GM18519 (cell line): ENCODE measurements at regions not wholly inside any gene's neighbourhood (a gene's known extent, or its start where the extent isn't known, plus 50 kb on each side); places are given as distances from the start of the nearest gene placed in this dataset.
"Not testable (repeated sequence)": the region's sequence is repeated elsewhere in the genome, so short reads cannot be mapped to it uniquely, and the experiment has no call there.

Experiments used
- ATAC-seq: cut with Tn5 transposase; IDR thresholded peaks from one replicate; pipeline ENCODE4 v1.9.1; 2021; ENCODE audit warnings: mild to moderate bottlenecking, moderate library complexity; ENCODE audit not compliant: unreplicated experiment, low FRiP score

GRCh38 chr5:91850031-91850430 lies 466.9 kb upstream of the ARRDC3 start:
- ATAC-seq, result no peak

GRCh38 chr5:91849069-91849468 lies 466.0 kb upstream of the ARRDC3 start:
- ATAC-seq, result no peak

- no peak for ATAC-seq
These were observed 465.3 kb upstream of the ARRDC3 start for GRCh38 chr5:91848453-91848852.

DNA sequence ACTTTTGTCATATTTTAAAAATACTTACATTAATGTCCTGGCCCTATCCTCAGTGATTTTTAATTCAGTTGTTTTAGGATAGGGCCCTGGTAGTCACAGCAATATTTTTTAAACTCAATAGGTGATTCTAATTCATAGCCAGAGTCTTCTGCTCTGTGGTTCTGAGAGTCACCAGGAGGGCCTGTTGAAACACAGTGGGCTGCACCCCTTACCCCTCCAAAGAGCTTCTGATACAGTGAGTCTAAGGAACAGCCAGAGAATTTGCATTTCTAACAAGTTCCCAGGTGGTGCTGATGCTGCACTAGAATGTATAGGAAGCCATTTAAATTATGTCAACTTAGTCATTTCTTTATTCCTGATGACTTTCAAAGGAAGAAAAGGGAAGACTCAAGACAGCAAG lies 458.3 kb upstream of the ARRDC3 start:
- no peak for ATAC-seq

- no peak for ATAC-seq
These were observed 457.3 kb upstream of the ARRDC3 start for GRCh38 chr5:91840412-91840811.

DNA sequence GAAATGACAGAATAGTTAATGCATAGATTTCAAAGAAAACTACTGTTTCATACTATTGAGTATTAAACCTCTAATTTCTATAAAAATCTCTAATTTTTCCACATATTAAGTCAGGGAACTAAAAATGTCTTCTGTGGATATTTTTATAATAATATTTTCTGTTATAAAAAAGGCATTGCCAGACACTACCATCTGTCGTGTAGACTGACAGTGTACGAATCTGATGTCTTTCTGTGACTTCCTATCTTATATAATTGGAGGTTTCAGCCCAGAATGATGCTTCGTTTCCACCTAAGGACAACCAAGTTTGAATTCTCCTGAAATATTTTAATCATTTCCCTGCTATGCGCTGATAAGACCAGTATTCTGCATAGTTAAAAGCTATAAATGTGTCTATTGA lies 456.6 kb upstream of the ARRDC3 start:
- ATAC-seq, result no peak

DNA sequence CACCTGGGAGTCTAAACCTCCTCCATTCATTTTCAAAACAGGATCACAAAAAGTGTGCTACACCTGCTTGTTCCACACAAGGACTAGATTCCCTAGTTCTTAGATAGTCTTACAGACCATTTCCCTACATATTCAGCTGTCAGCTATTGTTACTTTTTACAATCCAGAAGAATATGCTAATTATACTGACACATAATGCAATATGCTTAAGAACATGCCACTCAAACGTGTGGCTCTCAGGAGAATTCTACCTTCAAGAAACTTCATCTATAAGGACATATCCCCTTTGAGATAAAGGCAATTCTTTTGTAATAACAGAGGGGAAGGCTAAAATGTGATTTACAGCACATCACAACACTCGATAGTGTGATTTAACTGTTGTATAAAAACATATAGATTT lies 456.1 kb upstream of the ARRDC3 start:
- ATAC-seq, result no peak

DNA sequence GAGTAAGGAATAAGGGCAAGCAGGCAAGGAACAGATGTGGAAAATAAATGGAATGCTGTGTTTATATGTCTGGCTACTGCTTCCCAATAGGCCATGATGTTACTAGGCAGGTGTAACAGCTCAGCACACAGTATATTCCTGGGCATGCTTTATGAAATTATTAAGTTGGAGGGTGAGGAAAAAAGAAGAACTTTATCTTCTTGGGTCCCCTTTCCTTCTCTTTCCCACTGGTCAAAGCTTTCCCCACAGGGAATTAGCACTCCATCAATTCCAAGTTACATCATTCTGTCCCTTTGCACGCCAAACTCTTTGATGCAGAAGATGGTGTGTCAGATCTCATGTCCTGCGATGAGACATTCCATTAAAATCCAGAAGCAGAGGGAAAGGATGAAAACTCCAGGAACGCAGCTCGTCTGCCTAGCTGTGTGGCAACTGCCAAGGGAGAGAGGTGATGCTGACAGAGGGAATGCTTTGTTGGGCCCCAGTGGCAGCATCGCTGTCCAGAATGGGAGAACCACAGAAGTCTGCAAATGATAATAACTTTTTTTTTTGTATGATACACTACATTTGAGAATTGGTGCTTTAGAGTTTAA lies 447.3 kb upstream of the ARRDC3 start:
- ATAC-seq, result no peak

DNA sequence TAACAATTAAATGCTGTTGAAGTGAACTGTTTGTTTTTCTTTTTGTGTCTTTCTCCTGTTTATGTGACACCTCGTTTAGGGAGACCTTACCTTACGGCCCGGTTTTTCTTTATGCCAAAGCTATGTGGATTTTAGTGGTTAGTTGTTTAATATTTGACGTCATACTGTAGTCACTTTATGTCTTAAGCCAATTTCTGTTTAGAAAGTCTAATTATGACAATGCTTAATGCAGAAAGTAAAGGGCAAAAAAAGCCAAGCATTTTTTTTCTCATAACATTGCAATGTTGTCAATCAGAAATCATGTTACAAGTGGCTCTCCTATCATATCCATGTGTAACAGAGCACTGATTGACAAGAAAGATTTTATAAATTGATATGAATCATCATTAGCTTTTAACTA lies 442.5 kb upstream of the ARRDC3 start:
- no peak for ATAC-seq

DNA sequence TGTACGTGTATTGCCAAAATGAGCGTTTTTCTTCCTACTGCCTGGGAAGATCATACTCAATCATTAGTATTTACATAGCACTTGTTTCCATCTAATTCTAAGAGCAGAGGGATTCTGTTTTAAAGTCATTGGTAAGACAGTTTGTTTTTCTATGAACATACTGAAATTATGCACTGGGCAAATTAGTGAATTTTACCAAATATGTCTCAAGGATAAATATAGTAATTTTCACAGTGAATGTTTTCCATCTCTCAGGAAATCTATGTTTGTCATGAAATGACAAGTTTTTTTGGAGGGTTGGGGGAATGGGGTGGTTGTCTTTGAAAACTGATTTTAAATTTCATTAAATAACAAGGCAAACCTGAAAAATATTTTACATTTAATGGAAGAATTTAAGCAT lies 441.3 kb upstream of the ARRDC3 start:
- ATAC-seq, result no peak

GRCh38 chr5:91820874-91821273 lies 437.8 kb upstream of the ARRDC3 start:
- ATAC-seq, result no peak

DNA sequence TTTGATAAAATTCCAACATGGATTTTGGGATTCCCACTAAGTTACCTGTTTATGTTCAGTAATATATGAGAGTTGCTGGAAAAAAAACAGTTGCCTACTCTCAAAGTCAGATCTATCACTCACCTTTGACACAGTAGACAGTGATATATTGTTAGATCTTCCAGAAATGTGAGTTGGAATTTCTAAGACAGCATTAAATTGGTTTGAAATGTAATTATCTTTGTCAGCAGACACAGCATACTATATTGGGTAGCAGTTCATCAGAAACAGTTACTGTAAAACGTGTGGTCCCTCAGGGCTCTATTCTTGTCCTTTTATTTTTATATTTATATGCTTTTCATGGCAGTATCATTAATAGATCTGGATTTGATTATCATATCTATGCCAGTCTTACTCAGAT lies 433.6 kb upstream of the ARRDC3 start:
- no peak for ATAC-seq

GRCh38 chr5:91797576-91797975 lies 414.5 kb upstream of the ARRDC3 start:
- ATAC-seq, result no peak

- no peak for ATAC-seq
These were observed 411.9 kb upstream of the ARRDC3 start for GRCh38 chr5:91794856-91795548.

DNA sequence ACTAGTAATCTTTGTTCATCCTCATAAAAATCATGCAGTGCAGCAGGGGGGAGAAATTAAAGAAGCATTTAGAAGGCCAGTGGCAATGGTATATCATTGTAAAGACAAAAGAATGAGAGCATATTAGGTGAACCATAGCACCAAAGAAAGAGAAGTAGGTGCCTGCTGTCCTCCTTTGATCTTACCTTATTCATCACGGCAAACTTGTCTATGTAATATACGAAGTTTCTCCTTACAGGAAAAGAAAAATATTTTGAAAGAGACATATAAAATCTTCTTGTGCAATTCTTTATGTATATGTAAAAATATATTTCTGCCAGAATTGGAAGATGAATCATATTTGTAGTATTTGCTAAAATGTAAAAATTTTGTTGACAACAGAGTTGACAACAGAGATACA lies 411.3 kb upstream of the ARRDC3 start:
- no peak for ATAC-seq

DNA sequence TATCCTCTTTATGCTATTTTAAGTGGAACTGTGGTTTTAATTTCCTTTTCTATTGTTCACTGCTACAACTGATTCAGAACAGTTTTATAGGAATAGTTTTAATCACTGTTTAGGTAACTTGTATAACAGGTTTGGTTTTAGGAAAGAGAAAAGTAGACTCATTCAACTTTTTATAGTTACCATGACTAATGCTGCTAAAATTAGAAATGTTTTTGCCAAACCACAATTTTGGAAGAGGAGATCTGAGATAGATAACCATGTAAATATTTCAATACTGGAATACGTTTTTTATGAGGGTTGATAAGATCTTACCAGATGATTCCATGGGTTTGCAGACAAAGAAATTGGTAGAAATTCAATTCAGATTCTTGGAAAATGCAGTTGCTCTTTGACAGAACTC lies 404.6 kb upstream of the ARRDC3 start:
- no peak for ATAC-seq

- no peak for ATAC-seq
These were observed 394.6 kb upstream of the ARRDC3 start for GRCh38 chr5:91777671-91778070.

- no peak for ATAC-seq
These were observed 393.1 kb upstream of the ARRDC3 start for GRCh38 chr5:91776249-91776648.

DNA sequence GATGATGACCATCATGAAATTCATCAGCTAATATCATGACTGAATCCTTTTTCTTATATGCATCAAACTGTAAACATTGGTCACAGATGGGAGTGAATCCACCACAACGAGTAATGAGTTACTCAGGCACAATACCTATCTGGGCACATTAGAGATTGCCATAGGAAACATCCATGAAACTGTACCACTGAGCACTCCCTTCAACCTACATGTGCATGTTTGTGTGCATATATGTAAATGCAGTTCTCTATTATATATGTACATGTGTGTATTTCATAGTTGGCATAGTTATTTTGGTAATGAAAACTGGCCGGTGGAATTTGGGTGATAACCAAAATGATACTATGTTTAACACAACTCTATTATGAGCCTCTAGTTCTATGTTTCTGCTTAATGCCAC lies 387.3 kb upstream of the ARRDC3 start:
- no peak for ATAC-seq

DNA sequence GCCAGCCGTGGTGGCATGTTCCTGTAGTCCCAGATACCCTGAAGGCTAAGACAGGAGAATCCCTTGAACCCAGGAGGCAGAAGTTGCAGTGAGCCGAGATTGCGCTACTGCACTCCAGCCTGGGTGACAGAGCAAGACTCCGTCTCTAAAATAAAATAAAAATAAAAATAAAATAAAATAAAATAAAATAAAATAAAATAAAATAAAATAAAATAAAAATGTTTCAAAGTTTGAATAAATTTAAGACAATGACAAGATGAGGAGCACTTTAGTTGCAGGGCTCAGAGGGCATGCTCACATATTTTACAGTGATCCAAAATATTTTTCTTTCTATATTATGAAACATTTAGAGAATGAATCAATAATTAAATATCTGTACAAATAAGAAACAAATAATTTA lies 374.3 kb upstream of the ARRDC3 start:
- ATAC-seq, result not testable (repeated sequence)

DNA sequence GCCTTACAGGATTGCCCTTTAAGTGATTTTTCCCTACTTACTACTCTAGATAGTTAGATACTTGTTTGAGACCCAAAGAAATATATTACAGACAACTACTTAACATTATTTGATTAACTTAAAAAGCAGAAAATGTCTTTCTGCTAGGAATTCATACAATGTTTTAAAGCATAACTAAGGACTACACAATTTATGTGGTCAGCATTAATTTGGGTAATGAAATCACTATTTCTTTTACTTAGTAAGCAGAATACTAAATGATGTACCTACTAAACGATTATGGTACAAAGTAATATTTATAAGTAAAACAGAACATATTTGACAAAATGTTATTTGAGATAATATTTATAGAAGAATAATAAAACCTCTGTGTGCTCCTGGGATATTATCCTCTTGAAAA lies 371.9 kb upstream of the ARRDC3 start:
- ATAC-seq, result no peak

GRCh38 chr5:91744470-91744869 lies 361.4 kb upstream of the ARRDC3 start:
- ATAC-seq, result not testable (repeated sequence)

DNA sequence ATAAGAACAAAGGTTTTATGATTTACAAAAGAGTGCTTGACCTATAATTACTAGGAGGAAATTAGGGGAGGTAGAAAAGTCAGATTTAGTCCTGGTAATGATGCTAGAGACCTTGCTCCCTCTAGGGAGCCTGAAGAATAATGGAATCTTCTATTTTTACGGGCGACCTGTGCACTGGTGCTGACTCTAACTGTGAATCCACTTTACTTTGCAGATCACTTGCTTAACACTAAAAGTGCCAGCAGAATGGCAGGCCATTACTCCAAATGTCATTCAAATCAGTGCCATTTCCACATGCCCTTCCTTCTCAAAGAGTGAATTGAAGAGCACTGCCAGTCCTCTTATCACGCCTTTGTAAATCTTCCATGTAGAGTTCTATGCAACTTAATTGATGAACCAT lies 359.4 kb upstream of the ARRDC3 start:
- no peak for ATAC-seq
